Tongue (tissue), 1 donor: ENCODE measurements at regions not wholly inside any gene's neighbourhood (a gene's known extent, or its start where the extent isn't known, plus 50 kb on each side); places are given as distances from the start of the nearest gene placed in this dataset.

Experiments
- DNase-seq: peaks from one replicate; pipeline ENCODE4 v3.0.0-alpha.2; 2015

- no peak for DNase-seq
Observed at GRCh38 chr2:150312271-150312670, 175.2 kb downstream of the RND3 start.

GRCh38 chr2:150309311-150310080, 178.0 kb downstream of the RND3 start:
- DNase-seq = no peak

- DNase-seq = no peak
Observed at GRCh38 chr2:150307258-150307657, 180.2 kb downstream of the RND3 start.

GRCh38 chr2:150303281-150303680, 184.2 kb downstream of the RND3 start:
- DNase-seq = no peak

GRCh38 chr2:150298571-150299305, 188.7 kb downstream of the RND3 start:
- DNase-seq = no peak

- DNase-seq = peak; percentile 79
Observed at GRCh38 chr2:150296770-150297546, 190.5 kb downstream of the RND3 start.

- DNase-seq = no peak
Observed at GRCh38 chr2:150295544-150295943, 191.9 kb downstream of the RND3 start.

GRCh38 chr2:150293771-150294170, 193.7 kb downstream of the RND3 start:
- no peak for DNase-seq

- no peak for DNase-seq
Observed at GRCh38 chr2:150292807-150293206, 194.7 kb downstream of the RND3 start.

- no peak for DNase-seq
Observed at GRCh38 chr2:150292192-150292591, 195.3 kb downstream of the RND3 start.

GRCh38 chr2:150286730-150287362, 200.6 kb downstream of the RND3 start:
- DNase-seq = no peak

- no peak for DNase-seq
Observed at GRCh38 chr2:150284116-150284515, 203.4 kb downstream of the RND3 start.

GRCh38 chr2:150282771-150283371, 204.6 kb downstream of the RND3 start:
- peak; percentile 33 for DNase-seq

GRCh38 chr2:150282357-150282756, 205.1 kb downstream of the RND3 start:
- DNase-seq = peak; percentile 59

GRCh38 chr2:150280231-150280630, 207.2 kb downstream of the RND3 start:
- peak; percentile 89 for DNase-seq

GRCh38 chr2:150279686-150280085, 207.8 kb downstream of the RND3 start:
- no peak for DNase-seq

- no peak for DNase-seq
Observed at GRCh38 chr2:150276737-150277136, 210.7 kb downstream of the RND3 start.

GRCh38 chr2:150274108-150274507, 213.4 kb downstream of the RND3 start:
- no peak for DNase-seq

- no peak for DNase-seq
Observed at GRCh38 chr2:150271952-150272802, 215.3 kb downstream of the RND3 start.

GRCh38 chr2:150267651-150268415, 219.6 kb downstream of the RND3 start:
- DNase-seq = no peak
